Bone marrow (tissue), 2 donors: ENCODE measurements at regions not wholly inside any gene's neighbourhood (a gene's known extent, or its start where the extent isn't known, plus 50 kb on each side); places are given as distances from the start of the nearest gene placed in this dataset.
"Not testable (repeated sequence)": the region's sequence is repeated elsewhere in the genome, so short reads cannot be mapped to it uniquely, and the experiment has no call there.

Experiments used
- DNase-seq, 2 donors: peaks; one replicate each; lab custom pipeline; 2025; lab: John Stamatoyannopoulos, UW

- no peak for DNase-seq
These were observed 489.6 kb downstream of the MN1 start for GRCh38 chr22:27311698-27312550.

GRCh38 chr22:27312565-27312964, 489.0 kb downstream of the MN1 start:
- no peak for DNase-seq

GRCh38 chr22:27312966-27313855, 488.3 kb downstream of the MN1 start:
- DNase-seq = no peak

- no peak for DNase-seq
These were observed 487.2 kb downstream of the MN1 start for GRCh38 chr22:27314276-27314807.

GRCh38 chr22:27315833-27316232, 485.7 kb downstream of the MN1 start:
- DNase-seq = no peak

GRCh38 chr22:27317096-27317495, 484.5 kb downstream of the MN1 start:
- no peak for DNase-seq

- no peak for DNase-seq
These were observed 483.6 kb downstream of the MN1 start for GRCh38 chr22:27317971-27318428.

GRCh38 chr22:27318516-27318915, 483.0 kb downstream of the MN1 start:
- no peak for DNase-seq

- no peak for DNase-seq
These were observed 477.9 kb downstream of the MN1 start for GRCh38 chr22:27323661-27324060.

GRCh38 chr22:27324908-27325307, 476.6 kb downstream of the MN1 start:
- not testable (repeated sequence) for DNase-seq

GRCh38 chr22:27327497-27327896, 474.1 kb downstream of the MN1 start:
- DNase-seq = no peak

- no peak for DNase-seq
These were observed 473.4 kb downstream of the MN1 start for GRCh38 chr22:27327981-27328721.

GRCh38 chr22:27329131-27329850, 472.3 kb downstream of the MN1 start:
- DNase-seq = no peak

GRCh38 chr22:27329966-27330645, 471.4 kb downstream of the MN1 start:
- no peak for DNase-seq

GRCh38 chr22:27331526-27332281, 469.9 kb downstream of the MN1 start:
- DNase-seq = no peak

GRCh38 chr22:27335102-27335660, 466.4 kb downstream of the MN1 start:
- no peak for DNase-seq

GRCh38 chr22:27336151-27337090, 465.1 kb downstream of the MN1 start:
- no peak for DNase-seq

GRCh38 chr22:27337676-27338075, 463.9 kb downstream of the MN1 start:
- no peak for DNase-seq
